Left ventricle myocardium inferior (tissue), 1 donor: ENCODE measurements at regions not wholly inside any gene's neighbourhood (a gene's known extent, or its start where the extent isn't known, plus 50 kb on each side); places are given as distances from the start of the nearest gene placed in this dataset.

ENCODE experiments used
- DNase-seq: peaks from one replicate; pipeline ENCODE4 v3.0.0-alpha.2; 2020
- H3K27ac ChIP-seq: fragments of 200-600 bp; replicated peaks from 2 replicates; pipeline ENCODE4 v1.8.0; 2021
- H3K27me3 ChIP-seq: fragments of 200-600 bp; 2 replicates; pipeline ENCODE4 v1.8.0; 2021; ENCODE audit warnings: low read depth
- H3K36me3 ChIP-seq: fragments of 200-600 bp; 2 replicates; pipeline ENCODE4 v1.8.0; 2021
- H3K4me1 ChIP-seq: fragments of 200-600 bp; 2 replicates; pipeline ENCODE4 v1.8.0; 2021
- H3K4me3 ChIP-seq: fragments of 200-600 bp; 2 replicates; pipeline ENCODE4 v1.8.0; 2021; ENCODE audit warnings: mild to moderate bottlenecking, moderate library complexity
- H3K9me3 ChIP-seq: fragments of 200-600 bp; replicated peaks from 2 replicates; pipeline ENCODE4 v1.8.0; 2021
- CTCF ChIP-seq: fragments of 200-600 bp; IDR thresholded peaks from 2 replicates; pipeline ENCODE4 v1.8.0; 2021; ENCODE audit warnings: antibody characterized with exemption, mild to moderate bottlenecking, borderline replicate concordance
- intact Hi-C: fragments of 100-400 bp; cut with micrococcal nuclease; formaldehyde crosslinking; loops from one replicate; pipeline ENCODE4 v1.11.0; 2022
- donor health status: DM: no; HTN: yes; CAD: no; lungs with severe emphysema.

GRCh38 chr2:238554468-238555315 is 128.0 kb downstream of the ASB1 start:
- no peak for DNase-seq
- H3K36me3 ChIP-seq, result no peaks in the 10 kb centered on the region
- TF ChIP-seq CTCF, result no peak
- no peak overlapping the region for H3K4me3 ChIP-seq
- peaks cover 9% of the 10 kb centered on the region for H3K4me1 ChIP-seq
- H3K27me3 ChIP-seq, result peaks cover 37% of the 10 kb centered on the region
- intact Hi-C loops, result no loop called here
- peaks cover 34% of the 10 kb centered on the region for H3K9me3 ChIP-seq
- no peak overlapping the region for H3K27ac ChIP-seq

DNA sequence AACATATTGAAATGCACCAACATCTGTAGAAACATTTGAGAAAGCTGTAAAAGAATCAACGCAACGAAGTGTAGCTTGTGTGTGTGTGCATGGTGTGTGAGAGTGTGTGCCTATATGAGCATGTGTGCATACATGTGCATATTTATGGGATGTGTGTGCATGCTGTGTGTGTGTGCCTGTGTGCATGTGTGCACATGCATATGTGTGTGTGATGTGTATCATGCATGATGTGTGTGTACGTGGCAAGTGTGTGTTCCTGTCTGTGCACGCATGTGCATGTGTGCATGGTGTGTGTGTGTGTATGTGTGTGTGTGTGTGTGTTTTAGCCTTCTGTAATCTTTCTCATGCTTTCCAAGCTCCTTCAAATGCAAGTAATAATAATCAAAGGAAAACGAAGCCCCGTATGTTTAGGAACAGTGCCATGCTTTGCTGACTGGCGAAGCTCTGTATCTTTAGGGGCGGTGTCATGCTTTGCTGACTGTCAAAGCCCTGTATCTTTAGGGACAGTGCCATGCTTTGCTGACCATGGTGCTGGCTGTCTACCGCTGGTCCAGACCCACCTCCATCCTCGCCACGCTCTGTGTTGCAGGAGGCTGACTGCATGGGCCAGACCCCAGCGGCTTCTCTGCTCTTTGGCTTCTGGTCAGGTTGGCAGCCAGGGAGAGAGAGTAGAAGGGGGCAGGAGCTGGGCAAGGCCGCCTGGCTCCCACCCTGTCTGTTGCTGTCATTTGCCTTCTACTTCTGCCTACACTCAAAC is 129.2 kb downstream of the ASB1 start:
- H3K27me3 ChIP-seq, result peaks cover 30% of the 10 kb centered on the region
- H3K9me3 ChIP-seq, result peaks cover 34% of the 10 kb centered on the region
- no peak for TF ChIP-seq CTCF
- no peaks in the 10 kb centered on the region for H3K36me3 ChIP-seq
- DNase-seq, result no peak
- no peak overlapping the region for H3K4me3 ChIP-seq
- peaks cover 9% of the 10 kb centered on the region for H3K4me1 ChIP-seq
- no peak overlapping the region for H3K27ac ChIP-seq
- intact Hi-C loops, result no loop called here

GRCh38 chr2:238557431-238557830 is 130.7 kb downstream of the ASB1 start:
- no peak for TF ChIP-seq CTCF
- no peak for DNase-seq
- Histone ChIP-seq H3K27ac (no peak overlapping the region), H3K27me3 (peaks cover 30% of the 10 kb centered on the region), H3K9me3 (peaks cover 20% of the 10 kb centered on the region), H3K36me3 (no peaks in the 10 kb centered on the region), H3K4me1 (peaks cover 9% of the 10 kb centered on the region), H3K4me3 (no peak overlapping the region)
- intact Hi-C loops, result no loop called here

DNA sequence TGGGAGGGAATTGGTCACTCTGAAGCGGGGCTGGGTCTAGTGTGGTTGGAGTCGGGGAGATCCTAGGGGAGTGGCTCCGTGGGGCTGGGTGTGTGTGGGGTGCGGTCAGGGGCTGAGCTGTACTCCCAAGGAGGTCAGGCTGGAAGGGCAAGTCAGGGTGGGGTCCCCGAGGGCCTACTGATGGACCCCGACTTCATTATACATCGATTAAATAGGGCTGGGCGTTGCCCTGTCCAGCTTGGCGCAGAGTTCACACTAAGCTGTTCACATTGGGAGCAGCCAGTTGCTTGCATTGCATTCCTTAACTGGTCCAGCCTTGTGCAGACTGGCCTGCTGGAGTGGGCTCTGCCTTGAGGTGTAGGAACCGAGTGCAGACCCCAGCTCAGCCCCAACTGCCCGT is 131.2 kb downstream of the ASB1 start:
- no peak for TF ChIP-seq CTCF
- Histone ChIP-seq H3K4me3 (no peak overlapping the region), H3K36me3 (no peaks in the 10 kb centered on the region), H3K9me3 (peaks cover 15% of the 10 kb centered on the region), H3K27me3 (peaks cover 30% of the 10 kb centered on the region), H3K4me1 (peaks cover 9% of the 10 kb centered on the region), H3K27ac (no peak overlapping the region)
- no peak for DNase-seq
- intact Hi-C loops, result no loop called here

GRCh38 chr2:238558456-238559099 is 131.9 kb downstream of the ASB1 start:
- intact Hi-C loops, result no loop called here
- Histone ChIP-seq H3K4me1 (peaks cover 9% of the 10 kb centered on the region), H3K4me3 (no peak overlapping the region), H3K36me3 (no peaks in the 10 kb centered on the region), H3K9me3 (peaks cover 9% of the 10 kb centered on the region), H3K27me3 (peaks cover 35% of the 10 kb centered on the region), H3K27ac (no peak overlapping the region)
- TF ChIP-seq CTCF, result no peak
- no peak for DNase-seq
